GM19467 (cell line): ENCODE measurements at regions not wholly inside any gene's neighbourhood (a gene's known extent, or its start where the extent isn't known, plus 50 kb on each side); places are given as distances from the start of the nearest gene placed in this dataset.
"Not testable (repeated sequence)": the region's sequence is repeated elsewhere in the genome, so short reads cannot be mapped to it uniquely, and the experiment has no call there.

Source experiments
- ATAC-seq: cut with Tn5 transposase; IDR thresholded peaks from one replicate; pipeline ENCODE4 v1.9.1; 2021; ENCODE audit warnings: mild to moderate bottlenecking, moderate library complexity; ENCODE audit not compliant: unreplicated experiment

DNA sequence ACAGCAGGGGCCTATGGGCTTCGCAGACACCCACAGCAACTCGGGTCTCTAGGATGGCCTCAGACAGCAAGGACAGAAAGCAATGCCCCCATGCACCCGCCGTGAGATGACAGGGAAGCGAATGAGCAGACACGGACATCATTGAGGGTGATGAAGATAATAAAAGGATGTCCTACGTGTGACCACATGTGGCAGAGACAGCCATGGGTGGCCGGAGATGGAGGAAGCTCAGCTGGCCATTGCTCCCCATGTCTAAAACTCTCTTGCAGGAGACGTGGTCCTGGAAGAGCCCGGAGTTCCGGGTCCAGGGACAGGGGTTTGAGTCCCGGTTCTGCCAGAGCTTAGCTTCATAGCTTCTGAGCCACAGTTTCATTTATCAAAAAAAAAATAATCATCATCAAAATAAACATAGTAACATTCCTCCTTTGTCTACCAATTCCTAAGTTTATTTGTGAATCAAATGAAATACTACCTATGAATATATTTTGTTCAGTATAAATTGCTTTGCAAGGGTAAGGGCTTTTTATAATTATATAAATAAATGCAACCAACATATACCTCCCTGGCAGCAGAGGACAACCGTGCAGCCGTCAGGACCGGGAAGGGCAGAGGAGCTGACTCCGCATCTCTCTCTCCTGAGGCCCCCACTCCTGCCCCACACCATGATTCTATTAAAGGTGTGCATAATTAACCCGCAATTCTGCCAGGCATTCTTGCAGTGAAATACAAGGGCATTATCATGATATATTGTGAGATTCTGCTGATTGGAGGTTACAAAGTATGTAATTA lies 401.4 kb upstream of the MYT1L start:
- ATAC-seq, result no peak

GRCh38 chr2:2731816-2732284 lies 400.8 kb upstream of the MYT1L start:
- no peak for ATAC-seq

DNA sequence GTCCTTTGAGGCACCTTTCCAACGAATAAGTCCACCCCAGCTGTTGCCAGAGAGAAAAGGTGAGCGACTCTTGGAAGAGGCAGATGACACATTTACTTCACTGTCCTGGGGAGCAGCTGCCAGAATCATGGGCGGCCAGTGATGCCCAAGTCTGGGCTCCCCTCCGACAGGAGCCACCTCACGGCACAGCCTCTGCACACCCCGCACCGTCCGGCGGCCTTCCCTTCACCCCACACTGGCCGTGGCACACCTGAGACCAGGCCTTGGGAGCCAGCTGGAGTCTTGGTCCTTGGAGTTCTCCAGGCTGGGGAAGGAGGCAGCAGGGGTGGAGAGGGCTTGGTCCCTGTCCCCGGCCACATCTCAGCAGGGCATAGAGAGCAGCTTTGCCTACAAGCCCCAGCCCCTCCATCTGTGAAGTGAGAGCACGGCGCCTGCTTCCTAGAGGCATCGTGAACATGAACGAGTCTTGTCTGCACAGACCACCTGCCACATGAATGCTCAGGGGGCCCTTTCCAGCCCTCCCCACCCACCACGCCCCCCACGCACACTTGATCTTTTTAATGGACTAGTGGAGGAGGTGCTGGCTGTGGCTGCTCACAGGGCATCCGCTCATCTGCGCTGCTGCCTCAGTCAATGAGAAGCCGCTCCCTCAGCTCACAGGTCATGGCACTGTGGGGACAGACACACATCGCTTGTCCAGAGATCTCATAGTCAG lies 400.2 kb upstream of the MYT1L start:
- ATAC-seq, result no peak

DNA sequence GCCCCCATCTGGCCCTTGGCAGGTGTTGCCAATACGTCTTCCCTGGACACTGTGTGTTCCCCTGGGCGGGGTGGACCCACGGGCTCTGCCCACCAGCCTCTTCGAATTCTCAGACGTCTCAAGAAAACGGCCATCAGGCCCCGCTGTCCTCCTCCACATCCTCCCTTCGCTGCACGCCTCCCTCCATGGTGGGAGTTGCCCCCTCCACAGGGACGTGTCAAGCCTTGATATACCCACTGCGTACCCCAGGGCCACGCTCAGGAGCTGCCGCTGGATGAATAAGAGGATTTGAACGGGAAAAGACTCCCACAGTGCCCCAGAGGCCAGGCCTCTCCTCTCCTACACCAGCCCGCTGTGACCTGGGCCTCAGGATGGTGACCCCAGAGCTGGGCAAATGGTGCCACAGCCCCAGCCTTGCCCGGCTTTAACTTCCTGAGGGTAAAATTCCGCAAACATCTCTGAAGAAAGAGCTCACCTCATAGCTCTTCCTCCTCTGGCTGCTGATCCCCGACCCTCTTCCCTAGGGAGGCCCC lies 399.3 kb upstream of the MYT1L start:
- no peak for ATAC-seq

- no peak for ATAC-seq
These were observed 398.2 kb upstream of the MYT1L start for GRCh38 chr2:2729246-2729645.

DNA sequence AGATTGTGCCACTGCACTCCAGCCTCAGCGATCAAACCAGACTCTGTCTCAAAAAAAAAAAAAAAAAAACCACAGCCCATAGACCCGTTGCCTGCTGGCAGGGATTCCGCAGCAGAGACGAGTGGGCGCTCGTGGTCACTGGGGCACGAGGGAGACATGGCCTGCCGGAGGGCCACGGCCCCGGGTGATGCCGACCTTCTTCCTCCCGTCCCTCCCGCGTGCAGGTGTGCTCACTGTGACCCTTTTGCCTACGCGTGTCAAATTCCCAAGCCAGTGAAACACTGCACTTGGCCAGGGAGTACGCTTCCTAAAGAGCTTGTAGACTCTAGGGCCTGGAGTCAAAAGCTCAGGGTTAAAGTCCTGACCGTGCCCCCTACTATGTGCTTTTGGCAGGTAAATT lies 397.6 kb upstream of the MYT1L start:
- ATAC-seq, result no peak

DNA sequence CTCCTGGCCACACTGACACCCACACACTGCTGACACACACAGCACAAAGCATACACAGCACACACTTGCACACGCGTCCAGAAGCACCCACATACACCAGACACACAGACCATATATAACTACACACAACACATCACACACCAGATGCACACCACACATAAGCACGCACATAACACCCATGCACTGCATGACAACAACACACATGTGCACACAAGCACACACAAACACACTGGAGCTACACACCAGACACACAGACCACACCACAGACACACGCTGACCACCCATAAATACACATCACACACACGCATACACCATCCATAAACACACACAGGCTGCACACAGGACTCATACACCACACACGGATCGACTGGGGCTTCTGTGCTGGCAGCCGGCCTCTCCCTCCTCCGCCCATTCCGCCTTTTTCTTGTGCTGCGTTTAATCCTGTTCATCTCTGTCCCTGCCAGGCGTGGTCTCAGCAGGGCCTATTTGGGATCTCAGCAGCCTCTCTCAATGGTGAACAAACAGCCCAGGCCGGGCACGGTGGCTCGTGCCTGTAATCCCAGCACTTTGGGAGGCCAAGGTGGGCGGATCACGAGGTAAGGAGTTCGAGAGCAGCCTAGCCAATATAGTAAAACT lies 396.9 kb upstream of the MYT1L start:
- no peak for ATAC-seq

- no peak for ATAC-seq
These were observed 395.1 kb upstream of the MYT1L start for GRCh38 chr2:2726163-2726562.

DNA sequence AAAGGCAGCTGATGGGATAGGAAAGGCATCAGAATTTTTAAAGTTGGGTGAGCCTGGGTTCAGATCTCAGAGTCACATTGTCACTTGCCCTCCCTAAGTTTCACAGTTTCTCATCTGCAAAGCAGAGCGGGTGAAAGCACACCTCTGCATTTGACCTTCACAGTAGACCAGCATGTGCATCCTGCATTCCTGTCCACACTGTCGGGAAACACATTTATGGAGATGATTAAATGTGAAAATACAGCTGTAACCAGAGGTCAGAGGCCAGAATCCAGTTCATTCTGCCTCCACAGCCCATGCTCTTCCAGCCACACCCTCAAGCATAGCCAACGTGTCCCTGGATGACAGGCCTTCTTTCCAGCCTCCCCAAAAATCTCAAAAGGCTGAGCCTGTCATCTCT lies 392.0 kb upstream of the MYT1L start:
- ATAC-seq, result no peak

DNA sequence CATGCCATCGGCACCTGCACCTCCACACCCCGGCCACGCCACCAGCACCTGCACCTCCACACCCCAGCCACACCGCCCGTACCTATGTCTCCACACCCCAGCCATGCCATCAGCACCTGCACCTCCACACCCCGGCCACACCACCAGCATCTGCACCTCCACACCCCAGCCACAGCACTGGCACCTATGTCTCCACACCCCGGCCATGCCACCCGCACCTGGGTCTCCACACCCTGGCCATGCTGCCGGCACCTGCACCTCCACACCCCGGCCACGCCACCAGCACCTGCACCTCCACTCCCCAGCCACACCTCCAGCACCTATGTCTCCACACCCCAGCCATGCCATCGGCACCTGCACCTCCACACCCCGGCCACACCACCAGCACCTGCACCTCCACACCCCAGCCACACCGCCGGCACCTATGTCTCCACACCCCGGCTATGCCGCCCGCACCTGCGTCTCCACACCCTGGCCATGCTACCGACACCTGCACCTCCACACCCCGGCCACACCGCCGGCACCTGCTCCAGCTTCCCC lies 390.3 kb upstream of the MYT1L start:
- no peak for ATAC-seq

GRCh38 chr2:2720806-2721205 lies 389.7 kb upstream of the MYT1L start:
- ATAC-seq, result not testable (repeated sequence)

DNA sequence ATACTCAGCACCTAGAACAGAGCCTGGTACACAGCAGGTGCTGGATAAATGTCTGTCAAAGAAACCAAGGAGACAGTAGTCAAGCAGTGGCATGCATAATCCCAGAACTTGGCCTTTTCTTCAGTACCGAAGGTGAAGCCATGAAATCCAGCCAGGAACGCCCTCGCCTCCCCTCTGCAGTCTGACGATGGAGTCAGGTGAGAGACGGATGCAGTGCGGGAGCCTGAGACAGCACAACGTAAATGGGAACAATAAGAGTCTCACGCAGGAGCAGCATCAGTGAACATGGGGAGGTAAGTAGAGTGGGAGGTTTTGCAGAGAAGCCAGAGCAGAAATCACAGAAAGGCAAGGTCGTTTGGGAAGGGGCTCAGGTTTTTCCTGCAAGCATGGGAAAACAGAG lies 389.3 kb upstream of the MYT1L start:
- no peak for ATAC-seq

DNA sequence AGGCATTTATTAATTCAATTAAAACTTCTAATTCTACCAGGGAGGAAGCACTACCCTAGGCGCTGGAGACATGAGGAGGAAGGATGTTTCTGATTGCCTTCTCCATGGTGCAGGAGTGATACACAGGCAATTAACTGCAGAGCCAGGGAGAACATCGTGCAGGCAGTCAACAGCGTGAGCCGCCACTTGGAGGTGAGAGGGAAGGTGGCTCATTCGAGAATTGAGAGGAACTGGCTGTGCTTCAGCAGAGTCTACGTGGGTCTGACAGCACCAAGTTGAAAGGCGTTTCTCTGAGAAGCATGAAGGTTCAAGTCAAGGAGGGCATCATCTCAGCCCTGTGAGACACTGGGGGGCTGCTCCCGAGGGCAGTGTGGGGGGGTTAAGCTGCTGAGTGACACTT lies 388.7 kb upstream of the MYT1L start:
- ATAC-seq, result no peak

DNA sequence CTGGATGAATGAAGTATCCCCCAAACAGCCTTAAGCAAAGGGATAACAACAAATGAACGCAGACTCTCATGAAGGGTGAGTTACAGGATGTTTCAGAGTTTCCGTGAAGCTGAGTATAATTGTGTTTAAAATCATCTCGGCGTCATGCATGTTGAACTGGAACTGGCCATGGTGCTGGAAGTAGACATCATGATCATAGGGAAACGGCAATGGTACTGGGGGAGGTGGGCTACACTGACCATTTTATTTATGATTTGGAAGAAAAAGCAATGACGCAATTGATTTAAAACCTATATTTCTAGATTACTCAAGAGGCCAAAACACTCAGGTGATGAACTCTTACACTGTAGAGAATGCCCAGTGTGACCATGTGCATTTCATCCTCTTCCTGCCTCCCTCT lies 387.9 kb upstream of the MYT1L start:
- ATAC-seq, result no peak

- ATAC-seq, result no peak
These were observed 386.3 kb upstream of the MYT1L start for GRCh38 chr2:2717406-2717805.

- no peak for ATAC-seq
These were observed 385.7 kb upstream of the MYT1L start for GRCh38 chr2:2716771-2717170.

DNA sequence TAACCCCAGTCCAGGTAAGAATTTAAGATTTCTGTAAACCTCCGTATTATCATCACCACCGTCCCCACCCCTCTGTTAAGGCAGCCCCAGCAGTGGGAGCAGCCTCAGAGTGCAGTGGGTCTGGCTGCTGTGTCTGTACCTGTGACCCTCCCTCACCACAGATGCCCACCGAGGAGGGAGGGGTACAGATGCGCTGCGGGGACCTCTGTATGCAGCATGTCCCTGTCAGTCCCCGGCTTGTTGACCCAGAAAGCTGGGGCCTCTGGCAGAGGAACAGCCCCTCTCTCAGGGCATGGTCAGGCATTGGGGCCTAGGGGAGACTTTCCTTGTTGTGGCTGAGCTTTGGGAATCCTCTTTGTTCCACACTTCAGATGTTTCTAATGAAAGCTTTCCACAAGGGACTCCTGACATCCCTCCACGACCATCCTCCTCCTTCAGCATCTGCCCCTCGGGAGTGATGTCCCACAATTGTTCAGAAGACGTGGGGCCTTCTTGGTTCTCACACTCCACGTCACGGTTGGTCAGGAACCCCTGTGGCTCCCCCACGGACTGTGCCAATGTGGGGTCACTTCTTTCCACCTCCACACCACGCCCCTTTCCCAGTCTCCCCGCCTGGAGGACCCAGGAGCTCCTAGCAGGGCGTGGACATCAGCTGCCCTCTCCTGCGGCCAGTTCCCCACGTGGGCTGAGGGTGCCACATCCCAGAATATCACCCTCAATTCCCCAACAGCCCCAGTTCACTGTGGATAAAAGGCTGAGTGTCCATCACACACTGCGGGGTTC lies 384.2 kb upstream of the MYT1L start:
- ATAC-seq, result no peak

DNA sequence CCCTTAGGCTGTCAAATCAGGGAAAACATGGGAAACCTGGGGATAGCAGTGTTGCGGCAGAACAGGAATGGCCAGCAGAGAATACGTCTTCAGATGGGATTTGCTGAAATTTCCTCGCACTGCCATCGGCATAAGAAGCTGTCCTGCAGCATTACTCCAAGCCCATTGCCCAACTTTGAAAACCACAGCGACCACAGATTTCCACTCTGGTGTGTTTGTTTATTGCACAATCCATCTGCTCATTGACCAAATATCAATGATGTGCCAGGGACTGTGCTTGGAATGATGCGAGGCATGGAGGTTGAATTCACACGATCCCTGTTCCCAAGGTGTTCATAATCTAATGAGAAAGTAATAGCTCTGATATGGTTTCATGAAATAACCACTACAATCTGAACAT lies 383.3 kb upstream of the MYT1L start:
- ATAC-seq, result no peak

DNA sequence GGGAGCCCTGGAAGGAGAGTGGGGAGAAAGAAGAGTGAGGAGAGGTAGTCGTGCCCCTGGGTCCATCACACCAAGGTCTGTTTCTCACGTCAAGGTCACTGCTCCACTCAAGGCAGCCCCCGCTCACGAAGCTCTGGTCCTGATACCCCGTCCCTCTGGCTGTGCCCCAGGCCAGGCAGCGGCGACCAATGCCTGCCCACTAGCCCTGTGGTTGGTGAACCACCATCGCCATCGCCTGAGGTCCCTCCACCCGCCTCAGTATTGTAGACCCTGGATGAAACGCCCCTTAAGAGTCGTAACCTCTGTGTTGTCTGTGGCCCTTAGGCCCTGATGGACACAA lies 378.3 kb upstream of the MYT1L start:
- no peak for ATAC-seq

DNA sequence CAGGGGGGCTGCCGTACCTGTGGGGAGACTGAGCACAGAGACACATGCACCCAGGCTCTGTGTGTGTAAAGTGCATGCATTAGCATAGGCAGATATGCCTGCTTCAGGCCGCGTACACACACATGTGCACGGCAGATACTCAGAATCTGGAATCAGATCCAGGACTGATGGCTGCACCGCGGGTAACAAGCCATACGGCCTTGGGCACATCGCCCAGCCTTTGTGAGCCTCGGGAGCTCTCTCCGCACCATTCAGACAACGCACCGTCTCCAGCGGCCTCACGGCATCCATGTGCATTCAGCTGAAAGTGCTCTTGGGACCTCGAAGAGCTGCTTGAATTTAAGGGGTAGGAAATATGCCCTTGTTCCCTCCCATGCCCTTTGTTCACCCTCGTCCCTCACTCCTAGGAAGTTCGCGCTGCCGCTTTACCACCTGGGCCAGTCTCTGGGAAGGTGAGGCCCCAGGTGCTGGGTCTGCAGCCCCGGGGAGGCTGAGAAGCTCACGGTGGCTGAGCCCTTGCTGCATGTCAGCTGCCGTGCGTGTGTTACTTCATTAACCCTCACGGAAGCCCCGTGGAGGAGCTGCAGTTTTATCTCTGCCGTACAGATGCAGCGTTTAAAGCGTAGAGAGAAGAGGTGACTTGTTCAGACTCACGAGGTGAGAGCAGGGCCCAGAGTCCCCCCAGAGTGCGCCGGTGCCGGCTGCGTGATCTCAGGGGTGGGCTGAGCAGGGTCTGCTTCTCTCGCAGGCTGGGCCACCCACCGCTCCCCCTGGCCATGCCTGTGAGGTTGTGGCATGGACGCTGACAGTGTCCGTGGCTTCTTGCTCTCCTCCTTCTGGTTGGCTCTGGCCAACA lies 377.7 kb upstream of the MYT1L start:
- no peak for ATAC-seq
